ENCODE measurements at regions not wholly inside any gene's neighbourhood (a gene's known extent, or its start where the extent isn't known, plus 50 kb on each side); places are given as distances from the start of the nearest gene placed in this dataset.

DNA sequence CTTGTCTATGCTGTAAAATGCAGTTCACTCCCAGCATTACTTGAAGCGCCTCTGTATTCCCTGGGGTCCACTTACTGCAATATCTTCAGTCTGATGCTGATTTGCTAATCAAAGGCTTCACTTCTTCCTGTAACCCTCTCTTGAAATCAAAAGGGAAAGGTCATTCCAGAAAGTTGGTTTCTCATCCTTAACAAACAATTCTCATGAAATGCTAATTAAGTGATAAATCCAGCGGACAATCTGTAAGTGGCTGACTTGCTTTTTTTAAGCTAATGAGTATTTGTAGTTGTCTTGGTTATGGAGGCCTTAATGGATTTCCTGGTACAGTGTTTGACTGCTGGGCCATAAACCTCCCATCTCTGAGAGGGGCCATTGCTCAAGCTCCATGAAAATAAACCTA is 499.6 kb upstream of the HS6ST1 start:
- Mint-ChIP-seq H3K4me1 (ENCODE audit: low read depth, unreplicated experiment) (no peaks in the 10 kb centered on the region), H3K36me3 (ENCODE audit: unreplicated experiment) (no peaks in the 10 kb centered on the region), H3K27me3 (ENCODE audit: unreplicated experiment) (no peaks in the 10 kb centered on the region), H3K9me3 (ENCODE audit: unreplicated experiment) (peaks cover 8% of the 10 kb centered on the region), H3K27ac (ENCODE audit: unreplicated experiment) (no peak overlapping the region), H3K4me3 (ENCODE audit: unreplicated experiment) (no peak overlapping the region)
- no peak for DNase-seq
- TF ChIP-seq, protein P1, sequence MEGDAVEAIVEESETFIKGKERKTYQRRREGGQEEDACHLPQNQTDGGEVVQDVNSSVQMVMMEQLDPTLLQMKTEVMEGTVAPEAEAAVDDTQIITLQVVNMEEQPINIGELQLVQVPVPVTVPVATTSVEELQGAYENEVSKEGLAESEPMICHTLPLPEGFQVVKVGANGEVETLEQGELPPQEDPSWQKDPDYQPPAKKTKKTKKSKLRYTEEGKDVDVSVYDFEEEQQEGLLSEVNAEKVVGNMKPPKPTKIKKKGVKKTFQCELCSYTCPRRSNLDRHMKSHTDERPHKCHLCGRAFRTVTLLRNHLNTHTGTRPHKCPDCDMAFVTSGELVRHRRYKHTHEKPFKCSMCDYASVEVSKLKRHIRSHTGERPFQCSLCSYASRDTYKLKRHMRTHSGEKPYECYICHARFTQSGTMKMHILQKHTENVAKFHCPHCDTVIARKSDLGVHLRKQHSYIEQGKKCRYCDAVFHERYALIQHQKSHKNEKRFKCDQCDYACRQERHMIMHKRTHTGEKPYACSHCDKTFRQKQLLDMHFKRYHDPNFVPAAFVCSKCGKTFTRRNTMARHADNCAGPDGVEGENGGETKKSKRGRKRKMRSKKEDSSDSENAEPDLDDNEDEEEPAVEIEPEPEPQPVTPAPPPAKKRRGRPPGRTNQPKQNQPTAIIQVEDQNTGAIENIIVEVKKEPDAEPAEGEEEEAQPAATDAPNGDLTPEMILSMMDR (IDR thresholded peaks at IDR 0.05; ENCODE audit: partially characterized antibody, unreplicated experiment): no peak

GRCh38 chr2:128818704-128819491 is 500.2 kb upstream of the HS6ST1 start:
- Mint-ChIP-seq H3K9me3 (ENCODE audit: unreplicated experiment) (peaks cover 6% of the 10 kb centered on the region), H3K27ac (ENCODE audit: unreplicated experiment) (no peak overlapping the region), H3K27me3 (ENCODE audit: unreplicated experiment) (no peaks in the 10 kb centered on the region)

GRCh38 chr2:128820452-128820851 is 501.8 kb upstream of the HS6ST1 start:
- no peak for DNase-seq
- H3K36me3 Mint-ChIP-seq (ENCODE audit: unreplicated experiment): peaks cover 6% of the 10 kb centered on the region

More at GRCh38 chr2:128818704-128819491, 500.2 kb upstream of the HS6ST1 start:
- no peaks in the 10 kb centered on the region for H3K36me3 Mint-ChIP-seq (ENCODE audit: unreplicated experiment)
- no peak for DNase-seq
- no peak overlapping the region for H3K4me3 Mint-ChIP-seq (ENCODE audit: unreplicated experiment)
- TF ChIP-seq, protein P1 (IDR thresholded peaks at IDR 0.05; ENCODE audit: partially characterized antibody, unreplicated experiment): no peak
- H3K4me1 Mint-ChIP-seq (ENCODE audit: low read depth, unreplicated experiment): no peaks in the 10 kb centered on the region

DNA sequence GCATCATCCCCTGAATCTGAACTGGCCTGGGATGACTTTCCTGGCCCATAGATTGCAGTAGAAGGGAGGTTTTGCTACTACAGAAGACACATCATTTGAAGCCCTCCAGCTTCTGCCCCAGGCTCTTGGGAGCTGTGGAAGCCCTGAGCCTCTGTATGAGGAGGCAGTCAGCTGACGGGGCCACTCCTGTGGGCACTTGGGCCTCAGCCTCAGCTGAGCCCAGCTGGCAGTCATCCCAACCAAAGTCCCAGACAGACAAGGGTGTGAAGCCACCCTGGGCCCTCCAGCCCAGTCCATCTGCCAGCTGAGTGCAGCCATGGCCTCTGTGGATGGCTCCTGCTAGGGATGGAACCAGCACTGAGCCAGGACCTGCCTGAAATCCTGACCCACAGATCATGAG is 502.3 kb upstream of the HS6ST1 start:
- H3K36me3 Mint-ChIP-seq (ENCODE audit: unreplicated experiment): peaks cover 6% of the 10 kb centered on the region
- H3K27me3 Mint-ChIP-seq (ENCODE audit: unreplicated experiment): no peaks in the 10 kb centered on the region
- no peak overlapping the region for H3K4me3 Mint-ChIP-seq (ENCODE audit: unreplicated experiment)
- TF ChIP-seq, protein P1 (IDR thresholded peaks at IDR 0.05; ENCODE audit: partially characterized antibody, unreplicated experiment): no peak
- no peaks in the 10 kb centered on the region for H3K4me1 Mint-ChIP-seq (ENCODE audit: low read depth, unreplicated experiment)
- H3K9me3 Mint-ChIP-seq (ENCODE audit: unreplicated experiment): peaks cover 6% of the 10 kb centered on the region
- no peak for DNase-seq
- no peak overlapping the region for H3K27ac Mint-ChIP-seq (ENCODE audit: unreplicated experiment)

More at GRCh38 chr2:128820452-128820851, 501.8 kb upstream of the HS6ST1 start:
- H3K4me1 Mint-ChIP-seq (ENCODE audit: low read depth, unreplicated experiment): no peaks in the 10 kb centered on the region
- peaks cover 6% of the 10 kb centered on the region for H3K9me3 Mint-ChIP-seq (ENCODE audit: unreplicated experiment)
- H3K27me3 Mint-ChIP-seq (ENCODE audit: unreplicated experiment): no peaks in the 10 kb centered on the region
- TF ChIP-seq, protein P1 (IDR thresholded peaks at IDR 0.05; ENCODE audit: partially characterized antibody, unreplicated experiment): no peak
- H3K27ac Mint-ChIP-seq (ENCODE audit: unreplicated experiment): no peak overlapping the region
- no peak overlapping the region for H3K4me3 Mint-ChIP-seq (ENCODE audit: unreplicated experiment)

- H3K27ac Mint-ChIP-seq (ENCODE audit: unreplicated experiment): no peak overlapping the region
- DNase-seq: no peak
- H3K27me3 Mint-ChIP-seq (ENCODE audit: unreplicated experiment): no peaks in the 10 kb centered on the region
- no peaks in the 10 kb centered on the region for H3K4me1 Mint-ChIP-seq (ENCODE audit: low read depth, unreplicated experiment)
- TF ChIP-seq, protein P1 (IDR thresholded peaks at IDR 0.05; ENCODE audit: partially characterized antibody, unreplicated experiment): no peak
- peaks cover 2% of the 10 kb centered on the region for H3K9me3 Mint-ChIP-seq (ENCODE audit: unreplicated experiment)
- no peaks in the 10 kb centered on the region for H3K36me3 Mint-ChIP-seq (ENCODE audit: unreplicated experiment)
- no peak overlapping the region for H3K4me3 Mint-ChIP-seq (ENCODE audit: unreplicated experiment)
These were observed 514.4 kb upstream of the HS6ST1 start for GRCh38 chr2:128832946-128833663.

Measured in glutamatergic neuron (in vitro differentiated cells).